GM12878 (cell line): ENCODE measurements at regions not wholly inside any gene's neighbourhood (a gene's known extent, or its start where the extent isn't known, plus 50 kb on each side); places are given as distances from the start of the nearest gene placed in this dataset.

Experiments
- ATAC-seq: fragments of 200-7000 bp; cut with Tn5 transposase; 3 replicates; pipeline ENCODE4 v1.9.1; 2020; ENCODE audit warnings: mild to moderate bottlenecking, moderate library complexity
- BruUV-seq: library from RNA; stranded (reverse); fragments of 400-500 nt; replicated peaks from 2 replicates; lab custom pipeline; 2021; lab: Mats Ljungman, UMichigan
- CTCF ChIA-PET: fragments of 300-600 bp; sonication (Branson Sonifier 250); formaldehyde crosslinking; extraction: SDS; loops from one replicate; lab custom pipeline; 2021; ENCODE audit warnings: inconsistent platforms; lab: Yijun Ruan, JAX
- POLR2A ChIA-PET: fragments of 350-600 bp; formaldehyde crosslinking; extraction: SDS; loops from one replicate; lab custom pipeline; 2021; ENCODE audit warnings: inconsistent platforms; lab: Charles Lee
- RAD21 ChIA-PET: fragments of 300-600 bp; sonication (Branson Sonifier 250); formaldehyde crosslinking; loops from one replicate; lab custom pipeline; 2023; ENCODE audit warnings: antibody characterized with exemption; ENCODE audit not compliant: unreplicated experiment; lab: Charles Lee
- SMC1A ChIA-PET: fragments of 300-600 bp; sonication (Branson Sonifier 250); formaldehyde crosslinking; loops from one replicate; lab custom pipeline; 2023; ENCODE audit not compliant: unreplicated experiment, uncharacterized antibody; lab: Charles Lee
- DNase-seq: peaks from one replicate; pipeline ENCODE4 v3.0.0-alpha.2; 2011; ENCODE audit warnings: low read depth, low spot score
- FAIRE-seq: peaks from 3 replicates; lab custom pipeline; 2011; peaks lifted over from hg19 to GRCh38; lab: Jason Lieb, UNC
- H2AFZ ChIP-seq: 2 replicates; pipeline ENCODE4 v1.6.0; 2011; ENCODE audit warnings: low read depth, low read length, control low read depth; ENCODE audit not compliant: control insufficient read depth
- H3K27ac ChIP-seq: 2 replicates; pipeline ENCODE4 v1.5.1; 2011; ENCODE audit warnings: control low read depth; ENCODE audit not compliant: control insufficient read depth, insufficient read depth
- H3K27me3 ChIP-seq, 2 experiments: replicated peaks in 1 of 2; 2 replicates each; pipeline versions ENCODE4 v1.6.0 to v1.6.1; 2011; ENCODE audit warnings: low read length in 1 of 2; ENCODE audit not compliant: control insufficient read depth in 2 of 2, insufficient read depth in 2 of 2
- H3K36me3 ChIP-seq, 2 experiments: 2 replicates each; pipeline ENCODE4 v1.5.1; 2011; ENCODE audit warnings: low read length in 1 of 2; ENCODE audit not compliant: control insufficient read depth in 2 of 2, insufficient read depth in 2 of 2
- H3K4me1 ChIP-seq: 2 replicates; pipeline ENCODE4 v1.6.1; 2011; ENCODE audit warnings: mild to moderate bottlenecking, low read length, moderate library complexity, mixed read lengths; ENCODE audit not compliant: control insufficient read depth, insufficient read depth
- H3K4me2 ChIP-seq: 2 replicates; pipeline ENCODE4 v1.6.0; 2011; ENCODE audit warnings: control low read depth; ENCODE audit not compliant: control insufficient read depth, insufficient read depth
- H3K4me3 ChIP-seq: fragments of 200-600 bp; sonication (generic); 2 replicates; pipeline ENCODE4 v1.5.1; 2016
- H3K79me2 ChIP-seq: 2 replicates; pipeline ENCODE4 v1.6.0; 2011; ENCODE audit warnings: low read length; ENCODE audit not compliant: control insufficient read depth, insufficient read depth
- H3K9ac ChIP-seq: 2 replicates; pipeline ENCODE4 v1.8.0; 2011; ENCODE audit warnings: low read length, control low read depth, mixed read lengths; ENCODE audit not compliant: control insufficient read depth, insufficient read depth
- H3K9me3 ChIP-seq: replicated peaks from 3 replicates; pipeline ENCODE4 v1.5.1; 2011; ENCODE audit warnings: mild to moderate bottlenecking, low read length; ENCODE audit not compliant: control insufficient read depth, insufficient read depth
- H4K20me1 ChIP-seq: 2 replicates; pipeline ENCODE4 v1.6.0; 2011; ENCODE audit not compliant: control insufficient read depth, insufficient read depth
- CHD1 ChIP-seq: IDR thresholded peaks from 2 replicates; pipeline ENCODE4 v1.6.1; 2012; ENCODE audit warnings: low read depth, low read length, improper control_type of control experiment
- CREM ChIP-seq: IDR thresholded peaks from 2 replicates; pipeline ENCODE4 v1.6.1; 2014; ENCODE audit warnings: antibody characterized with exemption, low read depth
- DPF2 ChIP-seq: fragments of 450-650 bp; IDR thresholded peaks from 2 replicates; pipeline ENCODE4 v1.6.1; 2017; ENCODE audit warnings: mild to moderate bottlenecking
- ETV6 ChIP-seq, 2 experiments: fragments of 450-650 bp in 1 of 2; IDR thresholded peaks in 1 of 2; conservative IDR thresholded peaks in 1 of 2; 2 replicates each; pipeline ENCODE4 v1.6.1; 2014; ENCODE audit warnings: antibody characterized with exemption in 1 of 2, borderline replicate concordance in 1 of 2, low read depth in 1 of 2, mild to moderate bottlenecking in 1 of 2, moderate library complexity in 1 of 2
- HDGF ChIP-seq: fragments of 450-650 bp; IDR thresholded peaks from 2 replicates; pipeline ENCODE4 v1.6.1; 2016; ENCODE audit warnings: antibody characterized with exemption
- IRF5 ChIP-seq: fragments of 450-650 bp; IDR thresholded peaks from 2 replicates; pipeline ENCODE4 v1.6.1; 2017; ENCODE audit warnings: borderline replicate concordance
- POLR2AphosphoS5 ChIP-seq: IDR thresholded peaks from 2 replicates; pipeline ENCODE4 v1.6.1; 2011; ENCODE audit warnings: mild to moderate bottlenecking, low read length, inconsistent platforms
- PRDM15 ChIP-seq: fragments of 450-650 bp; formaldehyde crosslinking; IDR thresholded peaks from 2 replicates; pipeline ENCODE4 v1.4.0; 2020; ENCODE audit warnings: mild to moderate bottlenecking, moderate library complexity
- SIN3A ChIP-seq: IDR thresholded peaks from 2 replicates; pipeline ENCODE4 v1.6.1; 2012; ENCODE audit warnings: low read depth, low read length, improper control_type of control experiment
- TCF7 ChIP-seq: IDR thresholded peaks from 2 replicates; pipeline ENCODE4 v1.6.1; 2014; ENCODE audit warnings: antibody characterized with exemption, borderline replicate concordance
- USF2 ChIP-seq: IDR thresholded peaks from 2 replicates; pipeline ENCODE4 v1.6.1; 2011; ENCODE audit warnings: low read depth, low read length, improper control_type of control experiment, borderline replicate concordance
- ZBTB11 ChIP-seq: fragments of 450-650 bp; formaldehyde crosslinking; IDR thresholded peaks from 2 replicates; pipeline ENCODE4 v1.5.0; 2022; ENCODE audit warnings: mild to moderate bottlenecking, missing genetic modification characterization
- WGBS: methylation state at CpG from one replicate; pipeline ENCODE4 v1.1.6; 2016; ENCODE audit warnings: low lambda C conversion rate; ENCODE audit not compliant: insufficient replicate concordance, insufficient coverage; ENCODE audit errors: missing lambda C conversion rate; 5-methylcytosine and 5-hydroxymethylcytosine counted together
- in situ Hi-C: fragments of 300-500 bp; cut with MboI; formaldehyde crosslinking; loops from 9 replicates; pipeline ENCODE4 v1.14.3; 2018; ENCODE audit warnings: mixed read lengths
- intact Hi-C: fragments of 100-400 bp; cut with micrococcal nuclease; formaldehyde crosslinking; loops from one replicate; pipeline ENCODE4 v1.14.2; 2022; ENCODE audit not compliant: unreplicated experiment

GRCh38 chr7:155143381-155143780 is 73.3 kb downstream of the HTR5A start (continued):
- TF ChIP-seq PRDM15 (CRISPR knock-in tag) (no peak), HDGF (no peak), DPF2 (no peak), IRF5 (no peak), SIN3A (no peak), ETV6 (conservative IDR thresholded peaks at IDR 0.05 in 1 of 2, IDR thresholded peaks at IDR 0.05 in 1 of 2; ENCODE audit: borderline replicate concordance in 1 of 2, low read depth in 1 of 2) (no peak), POLR2AphosphoS5 (no peak)

- RAD21 ChIA-PET = no interaction called here
- no peak for DNase-seq
Measured at GRCh38 chr7:155144371-155144770, 74.2 kb downstream of the HTR5A start.

More at GRCh38 chr7:155144371-155144770, 74.2 kb downstream of the HTR5A start:
- Histone ChIP-seq H3K36me3 (no peaks in the 10 kb centered on the region), H3K9ac (no peak overlapping the region), H3K27ac (no peak overlapping the region), H3K9me3 (no peaks in the 10 kb centered on the region; the same call in 2 of the 3 replicates), H3K4me1 (no peaks in the 10 kb centered on the region), H3K27me3 (no peaks in the 10 kb centered on the region; a peak in 1 of 4 replicates), H3K4me2 (no peak overlapping the region), H3K79me2 (no peaks in the 10 kb centered on the region), H4K20me1 (no peaks in the 10 kb centered on the region), H2AFZ (no peak overlapping the region), H3K4me3 (no peak overlapping the region)
- in situ Hi-C loops (no loop called here), intact Hi-C loops (no loop called here)
- TF ChIP-seq USF2 (no peak), TCF7 (no peak), CREM (no peak), CHD1 (no peak), ZBTB11 (CRISPR knock-in tag) (no peak)
- SMC1A ChIA-PET = no interaction called here
- CTCF ChIA-PET = no interaction called here
- POLR2A ChIA-PET = no interaction called here
- WGBS = 11% methylated on average over 6 of the region's 6 CpGs
- no peak for FAIRE-seq
- ATAC-seq = no peak
- no TSS peak for BruUV-seq
